Gastroesophageal sphincter (tissue), 4 donors: ENCODE measurements at regions not wholly inside any gene's neighbourhood (a gene's known extent, or its start where the extent isn't known, plus 50 kb on each side); places are given as distances from the start of the nearest gene placed in this dataset.

Experiments
- ATAC-seq: fragments of 150-250 bp; one replicate; pipeline ENCODE4 v1.9.1; 2016; ENCODE audit warnings: mild to moderate bottlenecking, moderate library complexity
- H3K27ac ChIP-seq, 4 donors: fragments of 200-600 bp; sonication (generic) in 3 of 4; 1 replicate in 3 of 4; 2 replicates in 1 of 4; pipeline ENCODE4 v1.5.1; 2016 to 2019
- H3K27me3 ChIP-seq: fragments of 200-600 bp; sonication (generic); one replicate; pipeline ENCODE4 v1.5.1; 2019
- H3K36me3 ChIP-seq, 2 donors: fragments of 200-600 bp; sonication (generic); one replicate each; pipeline ENCODE4 v1.5.1; 2019; ENCODE audit warnings: control low read depth in 1 of 2
- H3K4me1 ChIP-seq, 3 donors: fragments of 200-600 bp; sonication (generic); 1 replicate in 2 of 3; 2 replicates in 1 of 3; pipeline ENCODE4 v1.5.1; 2016 to 2019; ENCODE audit warnings: control low read depth in 2 of 3
- H3K4me3 ChIP-seq, 2 donors: fragments of 200-600 bp; sonication (generic); one replicate each; pipeline ENCODE4 v1.5.1; 2019; ENCODE audit warnings: mild to moderate bottlenecking in 1 of 2, moderate library complexity in 1 of 2
- H3K9me3 ChIP-seq, 3 donors: fragments of 200-600 bp; sonication (generic); one replicate each; pipeline ENCODE4 v1.5.1; 2017 to 2019; ENCODE audit warnings: control low read depth in 2 of 3
- CTCF ChIP-seq, 4 experiments: fragments of 200-600 bp in 2 of 4; fragments of 450-650 bp in 2 of 4; sonication (generic) in 1 of 4; IDR thresholded peaks; one replicate each; pipeline ENCODE4 v1.5.1; 2017 to 2019; ENCODE audit warnings: antibody characterized with exemption in 4 of 4, mild to moderate bottlenecking in 2 of 4, moderate library complexity in 2 of 4
- EP300 ChIP-seq: sonication (generic); formaldehyde crosslinking; IDR thresholded peaks from one replicate; pipeline ENCODE4 v1.6.1; 2017; ENCODE audit warnings: antibody characterized with exemption, mild to moderate bottlenecking
- POLR2A ChIP-seq, 2 donors: fragments of 450-650 bp; IDR thresholded peaks; one replicate each; pipeline ENCODE4 v1.6.1; 2017; ENCODE audit warnings: antibody characterized with exemption in 2 of 2, mild to moderate bottlenecking in 2 of 2, moderate library complexity in 1 of 2
- POLR2AphosphoS5 ChIP-seq: sonication (generic); formaldehyde crosslinking; IDR thresholded peaks from one replicate; pipeline ENCODE4 v1.6.1; 2017; ENCODE audit warnings: antibody characterized with exemption
- WGBS, 2 donors: methylation state at CpG; one replicate each; pipeline ENCODE4 v1.1.5; 2018; ENCODE audit warnings: low coverage in 1 of 2; 5-methylcytosine and 5-hydroxymethylcytosine counted together

- H3K9me3 ChIP-seq: no peaks in the 10 kb centered on the region
- no peaks in the 10 kb centered on the region for H3K36me3 ChIP-seq
- TF ChIP-seq EP300 (no peak), POLR2AphosphoS5 (no peak), CTCF (IDR thresholded peaks at IDR 0.05) (no peak)
- H3K27ac ChIP-seq: no peak overlapping the region
- H3K4me1 ChIP-seq: no peaks in the 10 kb centered on the region
- H3K27me3 ChIP-seq: peaks cover 76% of the 10 kb centered on the region
- ATAC-seq: no peak
- H3K4me3 ChIP-seq: no peak overlapping the region
- 53 to 67% methylated on average over 3 to 7 of the region's 10 CpGs for WGBS, 2 donors
Observed at GRCh38 chr12:111256629-111257434, 112.1 kb downstream of the PHETA1 start.

- 41 to 55% methylated on average over 5 to 6 of the region's 7 CpGs for WGBS, 2 donors
- H3K27me3 ChIP-seq: peaks cover 72% of the 10 kb centered on the region
- ATAC-seq: no peak
- H3K36me3 ChIP-seq: no peaks in the 10 kb centered on the region
- no peak for TF ChIP-seq EP300
- no peak for TF ChIP-seq POLR2AphosphoS5
- no peak for TF ChIP-seq POLR2A (IDR thresholded peaks at IDR 0.05)
- TF ChIP-seq CTCF (IDR thresholded peaks at IDR 0.05): no peak
- H3K9me3 ChIP-seq: no peaks in the 10 kb centered on the region
- no peak overlapping the region for H3K27ac ChIP-seq
- no peaks in the 10 kb centered on the region for H3K4me1 ChIP-seq
- H3K4me3 ChIP-seq: no peak overlapping the region
Observed at GRCh38 chr12:111255261-111255660, 113.6 kb downstream of the PHETA1 start.

- Histone ChIP-seq H3K36me3 (no peaks in the 10 kb centered on the region), H3K27me3 (peaks cover 77% of the 10 kb centered on the region), H3K4me3 (no peak overlapping the region), H3K27ac (no peak overlapping the region), H3K9me3 (no peaks in the 10 kb centered on the region), H3K4me1 (no peaks in the 10 kb centered on the region)
- ATAC-seq: no peak
- WGBS, 2 donors: 40% methylated on average over 1 of the region's 3 CpGs; no CpG with 5 or more reads in 1 of the 2 donors
- TF ChIP-seq EP300: no peak
- TF ChIP-seq CTCF (IDR thresholded peaks at IDR 0.05): no peak
- TF ChIP-seq POLR2AphosphoS5: no peak
- no peak for TF ChIP-seq POLR2A (IDR thresholded peaks at IDR 0.05)
Observed at GRCh38 chr12:111254106-111254505, 114.8 kb downstream of the PHETA1 start.

- TF ChIP-seq POLR2A (IDR thresholded peaks at IDR 0.05) (no peak), EP300 (no peak), POLR2AphosphoS5 (no peak), CTCF (IDR thresholded peaks at IDR 0.05) (no peak)
- WGBS, 2 donors: 65 to 80% methylated on average over 6 to 8 of the region's 12 CpGs
- H3K4me1 ChIP-seq: no peaks in the 10 kb centered on the region
- peaks cover 81% of the 10 kb centered on the region for H3K27me3 ChIP-seq
- no peak overlapping the region for H3K27ac ChIP-seq
- ATAC-seq: no peak
- H3K36me3 ChIP-seq: no peaks in the 10 kb centered on the region
- H3K9me3 ChIP-seq: no peaks in the 10 kb centered on the region
- no peak overlapping the region for H3K4me3 ChIP-seq
Observed at GRCh38 chr12:111253213-111253612, 115.7 kb downstream of the PHETA1 start.

GRCh38 chr12:111251787-111252186, 117.1 kb downstream of the PHETA1 start:
- no peak for ATAC-seq
- peaks cover 0 to 4% (median 0%) of the 10 kb centered on the region in 3 donors for H3K9me3 ChIP-seq
- H3K27me3 ChIP-seq: peaks cover 85% of the 10 kb centered on the region
- TF ChIP-seq POLR2AphosphoS5: no peak
- TF ChIP-seq EP300: no peak
- TF ChIP-seq POLR2A (IDR thresholded peaks at IDR 0.05): no peak
- TF ChIP-seq CTCF (IDR thresholded peaks at IDR 0.05): no peak
- no peak overlapping the region for H3K4me3 ChIP-seq
- no peak overlapping the region for H3K27ac ChIP-seq
- no peaks in the 10 kb centered on the region for H3K36me3 ChIP-seq
- 79 to 80% methylated on average over 3 of the region's 7 CpGs for WGBS, 2 donors
- no peaks in the 10 kb centered on the region for H3K4me1 ChIP-seq
